DMS 273 (cell line): ENCODE measurements at regions not wholly inside any gene's neighbourhood (a gene's known extent, or its start where the extent isn't known, plus 50 kb on each side); places are given as distances from the start of the nearest gene placed in this dataset.

Source experiments
- DNase-seq: peaks from one replicate; lab custom pipeline; 2025; ENCODE audit not compliant: unreplicated experiment; lab: John Stamatoyannopoulos, UW

DNA sequence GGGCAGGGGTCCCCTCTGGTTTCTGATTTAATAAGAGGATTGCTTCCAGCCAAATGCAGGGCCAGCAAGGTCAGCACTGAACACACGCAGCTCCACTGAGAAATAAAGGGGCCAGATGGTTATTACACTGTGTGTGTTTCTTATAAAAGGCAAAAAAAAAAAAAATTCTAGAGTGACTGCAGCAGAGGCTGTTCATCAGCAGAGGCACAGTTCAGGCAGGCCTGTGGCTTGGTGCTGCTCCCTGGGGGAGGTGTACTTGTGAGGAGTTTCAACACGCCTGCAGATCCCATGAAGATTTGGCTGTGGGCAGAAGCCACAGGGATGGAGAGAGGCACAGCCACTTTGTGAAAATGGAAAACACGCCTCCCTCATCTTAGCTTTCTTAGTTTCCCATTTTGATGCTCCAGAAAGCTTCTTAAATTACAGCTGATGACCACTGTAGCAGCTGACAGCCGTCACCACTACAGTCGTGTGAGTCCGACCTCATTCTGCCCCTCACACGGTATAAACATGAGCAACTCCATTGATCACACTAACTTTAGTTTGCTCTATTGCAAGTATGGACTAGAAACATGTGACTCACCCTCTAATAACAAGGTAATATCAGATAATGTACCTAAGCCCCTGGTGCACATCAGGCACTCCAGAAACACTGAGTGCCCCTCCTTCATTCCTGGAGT is 726.5 kb upstream of the RAB6C start:
- peak; percentile 38 for DNase-seq

- peak; percentile 34 for DNase-seq
These were observed 726.0 kb upstream of the RAB6C start for GRCh38 chr2:129253461-129253812.

DNA sequence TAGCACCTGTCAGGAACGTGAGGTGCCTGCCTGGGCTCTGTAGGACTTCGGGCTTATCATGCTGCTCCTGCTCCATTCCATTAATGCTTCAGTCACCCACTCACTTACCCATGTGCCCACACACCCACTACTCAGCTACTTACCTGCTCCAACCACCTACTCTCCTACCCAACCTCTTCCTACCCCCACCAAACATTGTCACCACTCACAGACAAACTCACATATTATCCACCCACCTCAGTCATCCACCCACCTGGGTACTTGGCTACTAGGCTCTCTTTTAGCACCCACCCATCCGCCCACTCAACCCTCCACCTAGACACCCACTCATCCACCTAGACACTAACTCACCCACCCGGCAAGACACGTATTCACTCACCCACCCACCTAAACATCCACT is 724.7 kb upstream of the RAB6C start:
- no peak for DNase-seq

GRCh38 chr2:129255610-129256313 is 723.7 kb upstream of the RAB6C start:
- DNase-seq: no peak

DNA sequence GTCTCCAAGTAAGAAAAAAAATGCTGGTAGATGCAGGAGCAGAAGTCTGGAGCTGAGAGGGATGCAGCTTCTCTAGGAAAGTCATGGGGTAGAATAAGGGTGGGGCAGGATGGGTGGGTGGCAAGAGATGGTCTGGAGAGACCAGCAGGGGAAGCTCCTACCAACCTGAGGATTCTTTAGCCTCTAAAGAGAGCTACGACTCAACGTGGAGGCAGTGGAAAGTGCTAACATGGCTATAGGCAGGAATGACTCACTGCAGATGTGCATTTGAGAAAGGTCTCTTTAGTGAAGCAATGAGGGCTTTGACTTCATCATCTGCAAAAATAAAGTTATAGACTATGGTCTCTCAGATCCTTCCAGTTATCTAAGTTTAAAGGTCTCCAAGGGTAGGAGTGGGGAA is 722.8 kb upstream of the RAB6C start:
- DNase-seq: no peak

DNA sequence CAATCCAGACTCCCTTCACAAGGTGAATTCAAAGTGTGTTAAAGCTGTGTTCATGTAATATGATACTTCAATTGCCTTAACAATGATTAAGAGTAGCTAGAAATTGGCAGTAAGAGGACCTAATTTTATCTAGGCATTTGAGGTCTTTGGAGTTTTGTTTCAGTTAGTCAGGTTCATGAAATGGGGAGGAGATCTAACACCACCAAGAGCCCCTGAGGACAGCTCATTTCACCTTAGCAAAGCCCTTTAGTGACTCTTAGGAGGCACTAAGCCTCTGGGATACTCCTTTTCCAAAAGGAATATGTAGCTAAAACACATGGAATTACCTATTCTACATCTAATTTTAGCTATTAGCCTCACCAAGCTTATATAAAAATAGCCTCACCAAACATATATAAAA is 716.5 kb upstream of the RAB6C start:
- peak; percentile 6 for DNase-seq

GRCh38 chr2:129263939-129264338 is 715.5 kb upstream of the RAB6C start:
- DNase-seq: no peak

DNA sequence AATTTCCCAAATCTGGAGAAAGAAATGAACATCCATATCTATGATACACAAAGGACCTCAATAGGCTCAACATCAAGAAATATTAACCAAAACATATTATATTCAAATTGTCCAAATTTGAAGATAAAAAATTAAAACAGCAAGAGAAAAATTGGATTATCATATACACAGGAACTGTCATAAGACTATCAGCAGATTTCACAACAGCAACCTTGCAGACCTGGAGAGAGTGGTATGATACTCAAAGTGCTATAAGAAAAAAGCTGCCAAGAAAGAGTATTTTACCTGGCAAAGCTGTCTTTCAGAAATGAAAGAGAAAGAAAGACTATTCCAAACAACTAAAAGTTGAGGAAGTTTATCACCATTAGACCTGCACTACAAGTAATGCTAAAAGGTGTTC is 711.9 kb upstream of the RAB6C start:
- no peak for DNase-seq

- no peak for DNase-seq
These were observed 706.0 kb upstream of the RAB6C start for GRCh38 chr2:129273266-129274037.

DNA sequence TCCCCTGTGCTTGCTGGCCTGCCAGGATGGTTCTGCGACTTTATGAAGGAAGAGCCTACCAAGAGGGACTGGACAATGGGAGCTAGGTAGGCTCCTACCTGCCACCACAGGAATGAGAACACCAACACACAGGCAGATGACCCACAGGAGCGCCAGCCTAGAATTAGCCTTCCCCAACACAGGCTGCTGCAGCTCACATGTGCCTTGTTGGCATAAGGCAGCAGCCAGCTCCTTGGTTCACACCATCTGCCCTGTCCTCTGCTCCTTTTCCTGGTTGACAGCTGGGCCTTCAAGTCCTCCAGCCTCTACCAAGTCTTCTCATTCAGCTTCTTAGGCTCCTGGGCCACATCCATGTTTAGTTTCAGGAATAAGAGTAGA is 705.4 kb upstream of the RAB6C start:
- DNase-seq: peak; percentile 74

DNA sequence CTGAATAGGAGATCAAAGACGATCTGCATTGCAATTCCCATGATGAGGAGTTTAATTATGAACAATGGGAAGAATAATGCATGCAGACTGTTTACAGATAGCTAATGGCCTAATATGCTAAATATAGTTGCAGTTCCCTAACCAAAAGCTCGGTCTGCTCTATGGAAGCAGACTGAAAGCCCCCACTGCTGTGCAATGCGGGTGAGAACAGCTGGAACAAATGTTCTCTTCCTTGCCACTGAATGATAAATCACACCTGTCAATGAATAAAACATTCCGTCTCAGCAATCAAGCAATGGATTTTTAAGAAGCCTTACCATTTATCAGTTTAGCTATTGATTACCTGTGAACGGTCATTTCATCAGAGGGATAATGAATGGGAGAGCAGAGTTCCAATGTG is 704.5 kb upstream of the RAB6C start:
- DNase-seq: peak; percentile 42

- DNase-seq: no peak
These were observed 703.8 kb upstream of the RAB6C start for GRCh38 chr2:129275706-129276105.

DNA sequence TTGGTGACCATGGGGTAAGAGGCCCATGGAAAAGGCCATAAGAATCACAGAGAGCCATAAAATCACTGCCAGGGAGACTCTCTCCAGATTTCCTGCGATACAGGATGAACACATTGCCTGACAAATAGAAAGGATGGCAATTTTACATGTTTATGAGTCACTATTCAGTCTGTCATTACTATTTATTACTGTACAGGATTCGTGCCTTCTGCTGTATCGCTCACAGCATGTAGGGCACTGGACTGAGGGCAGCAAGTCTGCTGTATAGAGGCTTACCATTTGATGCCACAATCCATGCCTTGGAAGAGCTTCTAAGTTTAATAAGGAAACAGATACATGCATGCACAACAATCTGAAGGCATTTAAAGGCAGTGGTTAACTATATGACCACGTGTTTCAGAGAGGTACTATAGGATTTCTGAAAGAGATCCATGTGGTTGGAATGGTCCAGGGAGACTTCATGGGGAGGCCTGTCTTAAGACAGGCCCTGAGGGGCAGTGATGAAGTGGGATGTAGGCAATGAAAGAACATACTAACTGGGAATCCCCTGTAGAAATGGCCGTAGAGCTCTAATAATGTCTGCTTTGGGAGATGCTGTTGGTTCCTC is 702.4 kb upstream of the RAB6C start:
- no peak for DNase-seq

DNA sequence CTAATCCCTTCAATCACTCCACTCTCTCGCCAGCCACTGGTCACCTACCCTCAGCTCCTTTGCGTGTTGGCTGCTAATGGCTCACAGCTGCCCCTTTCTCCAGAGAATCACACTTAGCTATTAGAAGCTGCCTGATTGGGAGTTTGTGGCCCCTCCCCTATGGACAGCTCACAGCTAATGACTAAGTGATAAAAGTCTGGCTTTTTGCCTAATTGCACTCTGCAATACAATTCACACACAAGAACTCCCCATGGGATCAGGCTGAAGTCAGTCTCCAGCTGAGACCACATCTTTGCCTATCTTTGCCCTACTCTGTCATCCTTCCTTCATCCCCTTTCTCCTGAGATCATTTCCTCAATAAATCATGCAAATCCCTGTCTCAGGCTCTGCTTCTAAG is 701.9 kb upstream of the RAB6C start:
- peak; percentile 3 for DNase-seq

DNA sequence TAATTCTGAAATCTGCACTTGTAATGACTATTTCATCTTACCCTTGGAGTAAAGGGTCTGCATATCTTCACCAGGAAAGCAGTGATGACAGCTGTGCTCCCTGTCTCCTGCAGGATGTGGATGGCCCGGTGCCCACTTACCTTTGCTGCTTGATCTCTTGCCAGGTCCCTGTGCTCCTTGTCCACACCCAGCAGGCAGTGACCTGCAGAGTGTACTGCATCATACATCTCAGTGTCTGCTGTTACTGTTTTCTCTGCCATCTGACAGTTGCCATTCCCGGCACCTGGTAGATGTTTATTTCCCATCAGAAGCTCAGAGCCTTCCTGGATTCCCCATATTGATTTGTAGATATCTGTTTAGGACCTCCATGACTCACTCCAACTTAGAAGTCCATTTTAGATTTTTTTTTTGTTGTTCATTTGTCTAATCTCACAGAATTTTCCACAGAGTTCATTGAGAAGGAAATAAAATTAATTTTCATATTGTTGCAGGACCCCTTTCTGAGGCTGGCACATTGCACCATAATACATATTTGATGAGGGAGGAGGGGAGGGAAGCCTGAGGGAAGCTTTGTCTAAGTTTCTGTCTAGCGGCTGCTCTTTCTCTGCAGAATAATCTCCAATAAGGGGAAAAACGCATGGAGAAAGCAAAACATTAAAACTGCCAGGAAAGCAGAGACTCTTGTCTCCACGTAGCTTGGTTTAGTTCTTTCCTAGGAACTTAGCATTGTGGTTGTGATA is 697.5 kb upstream of the RAB6C start:
- peak; percentile 50 for DNase-seq

- DNase-seq: no peak
These were observed 694.5 kb upstream of the RAB6C start for GRCh38 chr2:129285012-129285411.

DNA sequence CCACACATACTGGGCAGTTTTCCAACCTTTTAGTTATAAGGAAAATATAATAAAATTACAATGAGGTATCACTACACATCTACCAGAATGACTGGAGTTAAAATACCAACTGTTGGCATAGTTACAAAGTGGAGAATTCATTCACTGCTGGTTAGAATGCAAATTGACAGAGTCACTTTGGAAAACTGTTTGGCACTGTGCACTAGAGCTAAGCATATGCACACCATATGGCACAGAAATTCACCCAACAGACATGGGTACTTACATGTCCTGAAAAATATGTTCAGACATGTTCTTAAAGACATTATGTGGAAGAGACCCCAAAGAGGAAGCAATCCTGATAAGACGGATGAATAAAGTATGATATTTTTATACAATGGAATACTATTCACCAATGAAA is 686.1 kb upstream of the RAB6C start:
- peak; percentile 95 for DNase-seq

DNA sequence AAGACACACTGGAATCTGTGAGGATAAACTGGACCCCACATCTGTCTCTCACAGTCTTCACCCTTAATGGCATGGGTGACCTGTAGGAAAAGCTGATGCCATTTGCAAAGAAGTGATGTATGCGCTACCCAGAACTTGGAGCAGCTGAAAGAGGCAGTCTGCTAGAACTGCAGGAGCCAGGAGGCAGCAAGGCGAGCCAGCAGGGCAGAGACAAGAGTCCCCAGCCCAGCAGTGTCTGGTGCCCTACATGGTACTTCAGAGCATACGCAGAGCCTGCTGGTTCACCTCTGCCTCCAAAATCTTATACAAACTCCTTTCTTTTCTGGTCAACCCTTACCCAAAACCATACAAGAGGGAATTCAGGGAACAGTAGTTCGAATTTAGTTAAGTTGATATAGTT is 683.1 kb upstream of the RAB6C start:
- peak; percentile 76 for DNase-seq

GRCh38 chr2:129296806-129297205 is 682.7 kb upstream of the RAB6C start:
- peak; percentile 77 for DNase-seq

DNA sequence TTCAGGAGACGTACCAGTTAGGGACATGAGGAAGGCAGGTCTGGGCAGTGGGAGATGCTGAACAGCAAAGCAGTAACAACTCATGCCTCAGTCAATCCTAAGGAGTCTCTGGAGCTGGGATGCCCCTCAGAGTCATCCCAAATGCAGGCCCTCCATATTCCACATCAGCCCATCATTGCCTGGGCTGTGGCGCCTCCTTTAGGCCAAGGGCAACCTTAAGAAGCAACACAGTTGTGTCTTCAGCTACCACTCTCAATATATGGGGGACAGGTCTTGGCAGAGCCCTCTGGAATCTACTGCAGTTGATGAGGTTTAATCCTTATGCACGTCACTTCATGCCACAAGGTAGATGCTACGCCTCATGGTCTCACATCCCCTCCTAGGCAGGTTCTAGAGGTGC is 682.0 kb upstream of the RAB6C start:
- DNase-seq: peak; percentile 64

- DNase-seq: no peak
These were observed 680.1 kb upstream of the RAB6C start for GRCh38 chr2:129299338-129299737.
